ENCODE measurements at regions not wholly inside any gene's neighbourhood (a gene's known extent, or its start where the extent isn't known, plus 50 kb on each side); places are given as distances from the start of the nearest gene placed in this dataset.

GRCh38 chr9:119086590-119086989, 282.6 kb downstream of the BRINP1 start:
- TF ChIP-seq CTCF (conservative IDR thresholded peaks at IDR 0.05 in 1 of 2, IDR thresholded peaks at IDR 0.05 in 1 of 2; ENCODE audit: extremely low read depth in 1 of 2, insufficient read depth in 1 of 2, low read depth in 1 of 2, low read length in 2 of 2) = no peak
- no peak for TF ChIP-seq EZH2 (IDR thresholded peaks at IDR 0.05; ENCODE audit: borderline replicate concordance, low read length)
